HEK293 (cell line): ENCODE measurements at regions not wholly inside any gene's neighbourhood (a gene's known extent, or its start where the extent isn't known, plus 50 kb on each side); places are given as distances from the start of the nearest gene placed in this dataset.

ENCODE experiments used
- CTCF ChIP-seq: fragments of 450-650 bp; formaldehyde crosslinking; IDR thresholded peaks from 2 replicates; pipeline ENCODE4 v1.5.1; 2016; ENCODE audit warnings: missing biosample characterization, missing genetic modification characterization
- ZNF292 ChIP-seq: fragments of 450-650 bp; formaldehyde crosslinking; IDR thresholded peaks from 2 replicates; pipeline ENCODE4 v1.5.1; 2016; ENCODE audit warnings: low read depth, missing biosample characterization, missing genetic modification characterization, borderline replicate concordance

GRCh38 chr20:22052025-22052650 is 346.7 kb downstream of the PAX1 start:
- TF ChIP-seq ZNF292 (tag by site-specific recombination) (no peak), CTCF (tag by site-specific recombination) (no peak)
